Forelimb muscle (tissue), 1 donor: ENCODE measurements at regions not wholly inside any gene's neighbourhood (a gene's known extent, or its start where the extent isn't known, plus 50 kb on each side); places are given as distances from the start of the nearest gene placed in this dataset.

Experiments
- DNase-seq: peaks from one replicate; pipeline ENCODE4 v3.0.0-alpha.2; 2013; ENCODE audit warnings: low read depth

- no peak for DNase-seq
Observed at GRCh38 chr22:48267681-48268080, 1505.2 kb downstream of the TBC1D22A start.

- no peak for DNase-seq
Observed at GRCh38 chr22:48265000-48265625, 1502.7 kb downstream of the TBC1D22A start.

GRCh38 chr22:48264586-48264985 is 1502.1 kb downstream of the TBC1D22A start:
- no peak for DNase-seq

GRCh38 chr22:48263791-48264351 is 1501.4 kb downstream of the TBC1D22A start:
- DNase-seq, result no peak

GRCh38 chr22:48263431-48263765 is 1500.9 kb downstream of the TBC1D22A start:
- DNase-seq, result no peak

- DNase-seq, result no peak
Observed at GRCh38 chr22:48262596-48263430, 1500.4 kb downstream of the TBC1D22A start.

GRCh38 chr22:48261706-48262105 is 1499.3 kb downstream of the TBC1D22A start:
- DNase-seq, result no peak

- DNase-seq, result no peak
Observed at GRCh38 chr22:48261048-48261621, 1498.7 kb downstream of the TBC1D22A start.

- DNase-seq, result no peak
Observed at GRCh38 chr22:48259991-48260670, 1497.7 kb downstream of the TBC1D22A start.

- no peak for DNase-seq
Observed at GRCh38 chr22:48258811-48259210, 1496.4 kb downstream of the TBC1D22A start.

GRCh38 chr22:48258064-48258701 is 1495.7 kb downstream of the TBC1D22A start:
- DNase-seq, result no peak

- DNase-seq, result no peak
Observed at GRCh38 chr22:48257685-48258055, 1495.2 kb downstream of the TBC1D22A start.

GRCh38 chr22:48256776-48257684 is 1494.6 kb downstream of the TBC1D22A start:
- DNase-seq, result no peak

GRCh38 chr22:48256041-48256739 is 1493.7 kb downstream of the TBC1D22A start:
- DNase-seq, result no peak

- DNase-seq, result no peak
Observed at GRCh38 chr22:48254311-48254873, 1491.9 kb downstream of the TBC1D22A start.

- DNase-seq, result no peak
Observed at GRCh38 chr22:48253573-48253972, 1491.1 kb downstream of the TBC1D22A start.

- DNase-seq, result no peak
Observed at GRCh38 chr22:48253136-48253535, 1490.7 kb downstream of the TBC1D22A start.

- DNase-seq, result no peak
Observed at GRCh38 chr22:48251629-48252028, 1489.2 kb downstream of the TBC1D22A start.

- DNase-seq, result no peak
Observed at GRCh38 chr22:48250937-48251530, 1488.6 kb downstream of the TBC1D22A start.
